Activated CD4-positive, alpha-beta T cell treated with anti-CD3 and anti-CD28 coated beads, Interleukin-2, Interleukin-4, amounts not matched to agents 100 ng/mL and 50 ng/mL, durations not matched to agents 16 hours and 8 hours (primary cell): ENCODE measurements at regions not wholly inside any gene's neighbourhood (a gene's known extent, or its start where the extent isn't known, plus 50 kb on each side); places are given as distances from the start of the nearest gene placed in this dataset.
"Not testable (repeated sequence)": the region's sequence is repeated elsewhere in the genome, so short reads cannot be mapped to it uniquely, and the experiment has no call there.

ENCODE experiments used
- DNase-seq: peaks from one replicate; pipeline ENCODE4 v3.0.0-alpha.2; 2020; ENCODE audit warnings: low spot score

GRCh38 chr22:44630826-44631225, 71.2 kb upstream of the PRR5 start:
- no peak for DNase-seq

GRCh38 chr22:44628835-44629234, 73.2 kb upstream of the PRR5 start:
- no peak for DNase-seq

GRCh38 chr22:44628273-44628672, 73.7 kb upstream of the PRR5 start:
- no peak for DNase-seq

GRCh38 chr22:44627521-44628139, 74.4 kb upstream of the PRR5 start:
- no peak for DNase-seq

GRCh38 chr22:44625981-44626687, 75.9 kb upstream of the PRR5 start:
- DNase-seq: peak; percentile 75

- DNase-seq: no peak
Measured at GRCh38 chr22:44625421-44625760, 76.6 kb upstream of the PRR5 start.

- DNase-seq: no peak
Measured at GRCh38 chr22:44624689-44625420, 77.1 kb upstream of the PRR5 start.

GRCh38 chr22:44623771-44624510, 78.1 kb upstream of the PRR5 start:
- no peak for DNase-seq

- DNase-seq: no peak
Measured at GRCh38 chr22:44622679-44623078, 79.3 kb upstream of the PRR5 start.

GRCh38 chr22:44622147-44622427, 79.9 kb upstream of the PRR5 start:
- no peak for DNase-seq

GRCh38 chr22:44621401-44622146, 80.4 kb upstream of the PRR5 start:
- no peak for DNase-seq

GRCh38 chr22:44620841-44621257, 81.2 kb upstream of the PRR5 start:
- no peak for DNase-seq

GRCh38 chr22:44620129-44620840, 81.7 kb upstream of the PRR5 start:
- DNase-seq: peak; percentile 70

GRCh38 chr22:44619560-44620128, 82.4 kb upstream of the PRR5 start:
- DNase-seq: not testable (repeated sequence)

- not testable (repeated sequence) for DNase-seq
Measured at GRCh38 chr22:44618910-44619309, 83.1 kb upstream of the PRR5 start.

GRCh38 chr22:44618400-44618799, 83.6 kb upstream of the PRR5 start:
- DNase-seq: no peak

GRCh38 chr22:44617828-44618227, 84.2 kb upstream of the PRR5 start:
- no peak for DNase-seq

- DNase-seq: no peak
Measured at GRCh38 chr22:44616882-44617655, 84.9 kb upstream of the PRR5 start.

GRCh38 chr22:44616461-44616860, 85.5 kb upstream of the PRR5 start:
- DNase-seq: no peak

- DNase-seq: no peak
Measured at GRCh38 chr22:44615602-44616180, 86.3 kb upstream of the PRR5 start.
